GM12801 (cell line): ENCODE measurements at regions not wholly inside any gene's neighbourhood (a gene's known extent, or its start where the extent isn't known, plus 50 kb on each side); places are given as distances from the start of the nearest gene placed in this dataset.

Source experiments
- TF ChIP-seq, protein P1 (sequence below): IDR thresholded peaks from one replicate; pipeline ENCODE4 v1.5.1; 2011; ENCODE audit warnings: control low read depth; ENCODE audit not compliant: insufficient read length; ENCODE audit errors: extremely low read depth

DNA sequence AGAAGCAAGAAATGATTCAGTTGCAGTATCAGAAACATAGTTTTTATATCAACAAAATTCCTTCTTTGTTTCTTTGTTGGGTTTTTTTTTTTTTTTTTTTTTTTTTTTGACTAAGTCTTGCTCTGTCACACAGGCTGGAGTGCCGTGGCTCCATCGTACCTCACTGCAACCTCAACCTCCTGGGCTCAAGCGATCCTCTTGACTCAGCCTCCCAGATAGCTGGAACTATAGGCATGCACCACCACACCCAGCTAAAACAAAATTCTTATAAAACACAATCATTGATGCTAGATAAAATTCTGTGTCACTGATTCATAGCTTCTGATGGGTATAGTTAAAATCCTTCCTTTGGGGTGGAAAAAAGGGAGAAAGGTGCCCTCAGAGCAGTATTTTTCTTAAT is 110.3 kb upstream of the TNFAIP3 start:
- TF ChIP-seq, protein P1, sequence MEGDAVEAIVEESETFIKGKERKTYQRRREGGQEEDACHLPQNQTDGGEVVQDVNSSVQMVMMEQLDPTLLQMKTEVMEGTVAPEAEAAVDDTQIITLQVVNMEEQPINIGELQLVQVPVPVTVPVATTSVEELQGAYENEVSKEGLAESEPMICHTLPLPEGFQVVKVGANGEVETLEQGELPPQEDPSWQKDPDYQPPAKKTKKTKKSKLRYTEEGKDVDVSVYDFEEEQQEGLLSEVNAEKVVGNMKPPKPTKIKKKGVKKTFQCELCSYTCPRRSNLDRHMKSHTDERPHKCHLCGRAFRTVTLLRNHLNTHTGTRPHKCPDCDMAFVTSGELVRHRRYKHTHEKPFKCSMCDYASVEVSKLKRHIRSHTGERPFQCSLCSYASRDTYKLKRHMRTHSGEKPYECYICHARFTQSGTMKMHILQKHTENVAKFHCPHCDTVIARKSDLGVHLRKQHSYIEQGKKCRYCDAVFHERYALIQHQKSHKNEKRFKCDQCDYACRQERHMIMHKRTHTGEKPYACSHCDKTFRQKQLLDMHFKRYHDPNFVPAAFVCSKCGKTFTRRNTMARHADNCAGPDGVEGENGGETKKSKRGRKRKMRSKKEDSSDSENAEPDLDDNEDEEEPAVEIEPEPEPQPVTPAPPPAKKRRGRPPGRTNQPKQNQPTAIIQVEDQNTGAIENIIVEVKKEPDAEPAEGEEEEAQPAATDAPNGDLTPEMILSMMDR: no peak

DNA sequence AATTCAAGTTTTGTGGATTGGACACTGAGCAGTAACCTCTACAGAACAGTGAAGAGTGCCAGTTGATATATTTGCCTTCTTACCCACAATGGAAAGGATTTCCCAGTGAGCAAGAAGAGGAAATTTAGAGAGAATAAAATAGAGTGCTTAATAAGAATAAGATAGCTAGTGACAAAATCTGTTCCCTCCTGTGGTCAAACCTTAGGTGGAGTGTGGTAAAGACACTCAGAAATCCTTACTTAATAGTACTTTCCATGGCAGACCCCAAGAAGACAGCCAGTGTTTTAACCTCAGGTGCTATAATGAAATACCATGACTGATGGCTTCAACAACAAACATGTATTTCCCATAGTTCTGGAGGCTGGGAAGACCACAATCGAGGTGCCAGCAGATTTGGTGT is 108.4 kb upstream of the TNFAIP3 start:
- TF ChIP-seq, protein P1: no peak

DNA sequence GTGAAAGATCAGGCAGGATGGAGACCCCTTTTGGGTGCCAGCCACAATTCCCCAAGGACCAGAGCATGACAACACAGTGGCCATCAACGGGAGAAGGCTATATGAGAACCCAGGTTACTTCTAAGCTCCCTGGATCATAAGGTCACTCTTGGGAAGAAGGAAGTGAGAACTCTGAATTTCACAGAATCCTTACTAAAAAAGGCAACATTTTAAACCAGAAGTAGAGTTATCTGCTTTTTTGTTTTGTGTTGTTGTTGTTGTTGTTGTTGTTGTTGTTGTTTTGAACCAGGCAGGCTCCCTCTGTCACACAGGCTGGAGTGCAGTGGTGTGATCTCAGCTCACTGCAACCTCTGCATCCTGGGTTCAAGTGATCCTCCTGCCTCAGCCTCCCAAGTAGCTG is 107.4 kb upstream of the TNFAIP3 start:
- TF ChIP-seq, protein P1: no peak

DNA sequence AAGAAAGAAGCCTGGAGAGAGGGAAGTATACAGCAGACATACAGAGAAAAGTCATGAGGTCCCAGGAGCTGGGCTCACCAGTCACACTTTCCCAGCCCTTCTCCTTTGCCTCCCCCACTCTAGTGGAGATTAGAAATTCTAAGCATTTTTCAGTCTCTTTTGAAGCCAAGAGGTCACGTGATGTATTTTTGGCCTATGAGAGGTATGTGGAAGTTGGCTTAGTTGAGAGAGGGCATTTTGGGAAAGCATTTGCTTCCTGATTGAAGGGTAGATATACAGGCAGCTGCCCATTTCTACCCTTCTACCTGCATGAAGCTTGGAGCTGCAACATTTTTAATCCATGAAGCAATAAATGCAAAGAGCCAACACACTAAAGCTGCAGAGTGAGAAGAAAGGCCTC is 106.0 kb upstream of the TNFAIP3 start:
- TF ChIP-seq, protein P1: no peak

DNA sequence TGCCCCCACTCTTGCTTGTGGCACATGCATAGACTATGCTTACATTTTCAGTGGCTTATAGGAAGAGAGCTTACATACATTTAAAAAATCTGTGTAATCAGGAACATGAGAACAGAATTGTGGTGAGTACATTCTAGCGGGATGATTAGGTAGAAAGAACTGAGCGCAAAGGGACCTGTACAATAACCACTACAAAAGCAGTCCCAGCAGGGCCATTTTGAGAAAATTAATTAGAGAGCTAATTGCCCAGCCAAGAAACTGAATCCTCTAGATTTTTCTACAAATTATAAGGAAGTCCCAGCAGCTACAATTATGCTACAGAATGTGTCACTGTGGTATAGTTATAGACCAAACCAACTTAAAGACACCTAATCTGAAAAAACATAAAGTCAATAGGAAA is 105.6 kb upstream of the TNFAIP3 start:
- TF ChIP-seq, protein P1: no peak

DNA sequence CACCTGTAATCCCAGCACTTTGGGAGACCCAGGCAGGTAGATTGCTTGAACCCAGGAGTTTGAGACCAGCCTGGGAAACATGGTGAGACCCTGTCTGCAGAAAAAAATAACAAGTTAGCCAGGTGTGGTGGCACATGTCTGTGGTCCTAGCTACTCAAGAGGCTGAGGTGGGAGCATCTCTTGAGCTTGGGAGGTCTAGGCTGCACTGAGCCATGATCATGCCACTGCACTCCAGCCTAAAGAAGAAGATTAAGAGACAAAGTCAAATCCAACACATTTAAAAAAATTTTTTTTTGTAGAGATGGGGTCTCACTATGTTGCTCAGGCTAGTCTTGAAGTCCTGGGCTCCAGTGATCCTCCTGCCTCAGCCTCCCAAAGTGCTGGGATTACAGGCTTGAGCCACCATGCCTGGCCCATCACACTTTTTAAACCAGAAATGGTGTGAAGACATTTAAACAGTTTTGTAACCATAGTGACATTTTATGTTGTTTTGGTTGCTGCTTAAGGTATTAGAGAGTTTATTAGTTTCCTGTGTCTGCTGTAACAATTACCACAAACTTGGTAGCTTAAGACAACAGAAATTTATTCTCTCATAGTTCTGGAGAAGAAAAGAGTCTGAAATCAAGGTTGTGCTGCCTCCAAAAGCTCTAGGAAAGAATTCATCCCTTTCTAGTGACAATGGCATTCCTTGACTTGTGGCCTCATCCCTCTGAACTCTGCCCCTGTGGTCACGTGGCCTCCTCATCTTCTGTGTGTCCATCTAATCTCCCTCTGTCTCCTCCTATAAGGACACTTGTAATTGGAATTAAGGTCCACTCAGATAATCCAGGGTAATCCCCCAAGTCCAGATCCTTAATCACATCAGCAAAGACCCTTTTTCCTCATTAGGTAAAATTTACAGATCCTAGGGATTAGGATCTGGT is 104.6 kb upstream of the TNFAIP3 start:
- TF ChIP-seq, protein P1: no peak

DNA sequence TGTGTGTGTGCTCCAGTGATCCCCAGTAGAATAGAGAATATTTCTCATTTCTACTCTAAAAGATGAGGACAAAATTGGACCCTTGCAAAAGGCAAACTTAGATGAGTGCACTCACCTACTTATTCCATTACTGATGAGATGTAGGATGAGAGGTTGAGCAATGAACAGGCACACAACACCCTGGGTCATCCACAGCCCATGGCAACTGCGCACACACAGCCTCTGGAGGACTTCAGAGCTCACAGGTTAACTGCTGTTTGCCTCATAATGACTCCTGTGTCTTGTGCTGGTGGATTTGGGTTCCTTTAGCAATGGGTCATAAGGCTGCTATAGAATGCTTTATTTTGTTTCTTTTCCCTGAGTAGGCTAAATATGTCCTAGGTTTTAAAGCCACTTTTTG is 103.6 kb upstream of the TNFAIP3 start:
- TF ChIP-seq, protein P1: no peak
